ENCODE measurements at regions not wholly inside any gene's neighbourhood (a gene's known extent, or its start where the extent isn't known, plus 50 kb on each side); places are given as distances from the start of the nearest gene placed in this dataset.

DNA sequence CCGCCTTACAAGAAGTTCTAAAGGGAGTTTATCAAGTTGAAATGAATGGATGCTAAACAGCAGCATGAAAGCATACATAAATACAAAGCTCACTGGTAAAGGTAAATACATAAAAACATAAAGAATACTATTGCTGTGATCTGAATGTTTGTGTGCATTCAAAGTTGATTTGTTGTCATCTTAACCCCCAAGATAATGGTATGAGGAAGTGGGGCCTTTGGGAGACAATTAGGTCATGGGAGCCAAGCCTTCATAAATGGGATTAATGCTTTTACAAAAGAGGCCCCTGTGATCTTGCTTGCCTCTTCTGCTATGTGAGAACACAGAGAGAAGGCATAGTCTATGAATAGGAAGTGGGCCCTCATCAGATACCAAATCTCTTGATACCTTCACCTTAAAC lies 209.0 kb upstream of the SAMSN1 start:
- no peaks in the 10 kb centered on the region for H3K36me3 ChIP-seq (ENCODE audit: insufficient read depth)
- no peaks in the 10 kb centered on the region for H3K79me2 ChIP-seq (ENCODE audit: insufficient read depth, low read depth)
- no peak overlapping the region for H3K4me2 ChIP-seq
- H4K20me1 ChIP-seq (ENCODE audit: insufficient read depth) = no peaks in the 10 kb centered on the region
- H3K27me3 ChIP-seq (ENCODE audit: insufficient read depth, low read depth) = no peaks in the 10 kb centered on the region
- no peak overlapping the region for H3K9ac ChIP-seq
- H2AFZ ChIP-seq (ENCODE audit: low read depth) = no peak overlapping the region
- TF ChIP-seq, protein P1, sequence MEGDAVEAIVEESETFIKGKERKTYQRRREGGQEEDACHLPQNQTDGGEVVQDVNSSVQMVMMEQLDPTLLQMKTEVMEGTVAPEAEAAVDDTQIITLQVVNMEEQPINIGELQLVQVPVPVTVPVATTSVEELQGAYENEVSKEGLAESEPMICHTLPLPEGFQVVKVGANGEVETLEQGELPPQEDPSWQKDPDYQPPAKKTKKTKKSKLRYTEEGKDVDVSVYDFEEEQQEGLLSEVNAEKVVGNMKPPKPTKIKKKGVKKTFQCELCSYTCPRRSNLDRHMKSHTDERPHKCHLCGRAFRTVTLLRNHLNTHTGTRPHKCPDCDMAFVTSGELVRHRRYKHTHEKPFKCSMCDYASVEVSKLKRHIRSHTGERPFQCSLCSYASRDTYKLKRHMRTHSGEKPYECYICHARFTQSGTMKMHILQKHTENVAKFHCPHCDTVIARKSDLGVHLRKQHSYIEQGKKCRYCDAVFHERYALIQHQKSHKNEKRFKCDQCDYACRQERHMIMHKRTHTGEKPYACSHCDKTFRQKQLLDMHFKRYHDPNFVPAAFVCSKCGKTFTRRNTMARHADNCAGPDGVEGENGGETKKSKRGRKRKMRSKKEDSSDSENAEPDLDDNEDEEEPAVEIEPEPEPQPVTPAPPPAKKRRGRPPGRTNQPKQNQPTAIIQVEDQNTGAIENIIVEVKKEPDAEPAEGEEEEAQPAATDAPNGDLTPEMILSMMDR (conservative IDR thresholded peaks at IDR 0.05; ENCODE audit: low read depth, low read length) = no peak
- H3K4me3 ChIP-seq (IDR thresholded peaks at IDR 0.05; ENCODE audit: insufficient read depth, low read depth, low read length) = no peak overlapping the region
- peaks cover 48% of the 10 kb centered on the region for H3K4me1 ChIP-seq (ENCODE audit: low read depth, poor library complexity, severe bottlenecking)
- no peak overlapping the region for H3K27ac ChIP-seq

DNA sequence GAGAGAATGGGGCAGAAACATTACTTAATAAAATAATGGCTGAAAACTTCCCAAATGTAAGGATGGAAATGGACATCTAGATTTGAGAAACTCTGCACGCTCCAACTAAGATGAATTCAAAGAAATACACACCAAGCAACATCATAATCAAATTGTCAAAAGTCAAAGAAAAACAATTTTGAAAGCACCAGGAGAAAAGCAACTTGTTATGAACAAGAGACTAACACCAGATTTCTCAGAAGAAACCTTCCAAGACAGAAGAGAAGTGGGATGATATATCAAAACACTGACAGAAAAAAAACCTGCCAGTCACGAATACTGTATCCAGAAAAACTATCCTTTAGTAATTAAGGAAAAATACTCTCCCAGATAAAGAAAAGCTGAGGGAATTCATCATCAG lies 208.6 kb upstream of the SAMSN1 start:
- Histone ChIP-seq H3K4me2 (peak overlapping the region; percentile 52), H3K79me2 (ENCODE audit: insufficient read depth, low read depth) (no peaks in the 10 kb centered on the region), H3K36me3 (ENCODE audit: insufficient read depth) (no peaks in the 10 kb centered on the region), H3K27me3 (ENCODE audit: insufficient read depth, low read depth) (no peaks in the 10 kb centered on the region), H3K27ac (no peak overlapping the region), H2AFZ (ENCODE audit: low read depth) (no peak overlapping the region), H4K20me1 (ENCODE audit: insufficient read depth) (no peaks in the 10 kb centered on the region), H3K4me3 (IDR thresholded peaks at IDR 0.05; ENCODE audit: insufficient read depth, low read depth, low read length) (no peak overlapping the region), H3K4me1 (ENCODE audit: low read depth, poor library complexity, severe bottlenecking) (peaks cover 44% of the 10 kb centered on the region), H3K9ac (no peak overlapping the region)
- TF ChIP-seq, protein P1 (conservative IDR thresholded peaks at IDR 0.05; ENCODE audit: low read depth, low read length) = no peak

DNA sequence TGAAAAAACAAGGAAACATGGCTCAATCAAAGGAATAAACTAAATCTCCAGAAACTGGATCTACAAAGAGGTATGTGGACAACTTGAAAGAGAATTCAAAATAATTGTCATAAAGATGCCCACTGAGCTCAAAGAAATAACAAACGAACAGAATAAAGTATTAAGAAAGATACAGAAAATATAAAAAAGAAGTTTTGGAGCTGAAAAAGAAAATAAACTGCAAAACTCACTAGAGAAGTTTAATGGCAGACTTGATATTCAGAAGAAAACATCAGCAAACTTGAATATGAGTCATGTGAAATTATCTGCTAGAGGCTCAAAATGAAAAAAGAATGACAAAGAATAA lies 208.1 kb upstream of the SAMSN1 start:
- TF ChIP-seq, protein P1 (conservative IDR thresholded peaks at IDR 0.05; ENCODE audit: low read depth, low read length) = no peak
- Histone ChIP-seq H3K9ac (no peak overlapping the region), H3K4me3 (IDR thresholded peaks at IDR 0.05; ENCODE audit: insufficient read depth, low read depth, low read length) (no peak overlapping the region), H4K20me1 (ENCODE audit: insufficient read depth) (no peaks in the 10 kb centered on the region), H2AFZ (ENCODE audit: low read depth) (no peak overlapping the region), H3K27ac (peak overlapping the region; percentile 36; the same call in 1 of the 2 replicates), H3K27me3 (ENCODE audit: insufficient read depth, low read depth) (no peaks in the 10 kb centered on the region), H3K79me2 (ENCODE audit: insufficient read depth, low read depth) (no peaks in the 10 kb centered on the region), H3K4me2 (peak overlapping the region; percentile 52), H3K4me1 (ENCODE audit: low read depth, poor library complexity, severe bottlenecking) (peaks cover 40% of the 10 kb centered on the region), H3K36me3 (ENCODE audit: insufficient read depth) (no peaks in the 10 kb centered on the region)

DNA sequence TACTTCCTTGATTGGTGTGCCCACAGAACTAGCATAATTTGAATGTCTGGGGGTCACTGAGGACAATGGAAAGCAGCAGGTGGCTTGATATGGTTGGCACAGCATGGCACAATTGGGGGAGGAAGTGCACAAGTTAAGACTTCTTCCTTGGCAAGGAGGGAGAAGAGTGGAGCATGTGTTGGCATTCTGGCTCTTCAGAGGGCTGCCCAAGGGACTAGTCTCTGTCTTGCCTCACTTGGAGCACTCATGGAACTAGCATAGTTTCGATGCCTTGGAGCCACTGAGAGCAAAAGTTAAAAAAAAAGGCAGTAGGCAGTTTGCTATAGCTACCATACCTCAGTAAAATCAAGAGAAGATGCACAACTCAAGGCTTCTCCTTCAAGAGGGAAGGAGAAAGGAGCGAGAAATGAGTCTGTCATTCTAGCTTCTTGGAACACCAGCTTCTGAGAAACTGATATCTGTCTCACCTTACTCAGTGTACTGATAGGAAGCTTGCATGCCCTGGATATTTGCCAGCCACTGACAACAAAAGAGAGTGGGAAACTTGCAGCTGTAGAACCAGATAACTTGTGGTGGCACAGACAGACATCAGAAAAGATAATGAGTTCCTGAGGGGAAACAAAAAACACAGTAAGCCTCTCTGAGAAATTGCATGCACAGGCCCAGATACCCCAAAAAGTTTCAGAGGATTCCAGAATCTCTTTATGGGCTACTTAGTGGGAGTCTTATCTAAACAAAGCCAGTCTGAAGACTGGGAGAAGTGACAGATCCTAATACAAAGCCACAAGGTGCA lies 207.5 kb upstream of the SAMSN1 start:
- Histone ChIP-seq H3K79me2 (ENCODE audit: insufficient read depth, low read depth) (no peaks in the 10 kb centered on the region), H4K20me1 (ENCODE audit: insufficient read depth) (no peaks in the 10 kb centered on the region), H3K9ac (no peak overlapping the region), H3K4me2 (peak overlapping the region; percentile 52), H3K27ac (peak overlapping the region; percentile 36; the same call in 1 of the 2 replicates), H3K27me3 (ENCODE audit: insufficient read depth, low read depth) (no peaks in the 10 kb centered on the region), H3K4me1 (ENCODE audit: low read depth, poor library complexity, severe bottlenecking) (peaks cover 40% of the 10 kb centered on the region), H3K36me3 (ENCODE audit: insufficient read depth) (no peaks in the 10 kb centered on the region), H2AFZ (ENCODE audit: low read depth) (no peak overlapping the region), H3K4me3 (IDR thresholded peaks at IDR 0.05; ENCODE audit: insufficient read depth, low read depth, low read length) (no peak overlapping the region)
- TF ChIP-seq, protein P1 (conservative IDR thresholded peaks at IDR 0.05; ENCODE audit: low read depth, low read length) = no peak
